Liver (tissue), 3 donors: ENCODE measurements at regions not wholly inside any gene's neighbourhood (a gene's known extent, or its start where the extent isn't known, plus 50 kb on each side); places are given as distances from the start of the nearest gene placed in this dataset.

Source experiments
- CTCF ChIP-seq: fragments of 150-350 bp; IDR thresholded peaks from 2 replicates; pipeline ENCODE4 v1.5.1; 2017; ENCODE audit warnings: improper control_type of control experiment, low read depth, low read length; ENCODE audit not compliant: missing input control
- FOXA1 ChIP-seq: IDR thresholded peaks from 2 replicates; pipeline ENCODE4 v1.6.1; 2016; ENCODE audit warnings: antibody characterized with exemption
- GABPA ChIP-seq, 2 donors: IDR thresholded peaks in 1 of 2; conservative IDR thresholded peaks in 1 of 2; 2 replicates each; pipeline ENCODE4 v1.6.1; 2016; ENCODE audit warnings: antibody characterized with exemption in 2 of 2, mild to moderate bottlenecking in 1 of 2, moderate library complexity in 1 of 2
- JUND ChIP-seq, 2 donors: IDR thresholded peaks; 2 replicates each; pipeline ENCODE4 v1.6.1; 2016; ENCODE audit warnings: antibody characterized with exemption in 2 of 2
- RAD21 ChIP-seq, 2 donors: IDR thresholded peaks; 2 replicates each; pipeline ENCODE4 v1.6.1; 2016; ENCODE audit warnings: antibody characterized with exemption in 2 of 2, mild to moderate bottlenecking in 2 of 2
- YY1 ChIP-seq: IDR thresholded peaks from 2 replicates; pipeline ENCODE4 v1.6.1; 2016; ENCODE audit warnings: antibody characterized with exemption, mild to moderate bottlenecking
- TF ChIP-seq, protein P1 (sequence below): IDR thresholded peaks from 2 replicates; pipeline ENCODE4 v1.6.1; 2016; ENCODE audit warnings: antibody characterized with exemption
- TF ChIP-seq, protein P2 (sequence below): IDR thresholded peaks from 2 replicates; pipeline ENCODE4 v1.6.1; 2016; ENCODE audit warnings: antibody characterized with exemption, mild to moderate bottlenecking
- donor health status: healthy.
- donor health status: healthy.

DNA sequence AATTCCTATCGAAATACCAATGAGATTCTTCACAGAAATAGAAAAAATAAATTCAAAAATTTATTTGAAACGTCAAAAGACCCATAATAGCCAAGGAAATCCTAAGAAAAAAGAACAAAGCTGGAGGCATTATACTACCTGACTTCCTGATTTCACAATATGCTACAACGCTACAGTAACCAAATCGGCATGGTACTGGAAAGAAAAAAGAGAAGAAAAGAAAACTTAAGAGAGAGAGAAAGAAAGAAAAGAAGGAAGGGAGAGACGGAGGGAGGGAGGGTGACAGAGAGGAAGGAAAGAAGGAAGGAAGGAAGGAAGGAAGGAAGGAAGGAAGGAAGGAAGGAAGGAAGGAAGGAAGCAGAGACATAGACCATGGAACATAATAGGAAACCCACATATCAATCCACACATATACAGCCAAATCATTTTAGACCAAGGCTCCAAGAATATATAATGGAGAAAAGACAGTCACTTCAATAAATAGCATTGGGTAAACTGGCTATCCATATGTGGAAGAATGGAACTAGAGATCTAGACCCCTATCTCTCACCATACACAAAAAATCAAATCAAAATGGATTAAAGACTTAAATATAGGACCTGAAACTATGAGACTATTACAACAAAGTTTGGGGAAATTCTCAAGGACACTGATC is 118.6 kb upstream of the CNTN4 start:
- TF ChIP-seq CTCF (no peak), RAD21 (IDR thresholded peaks at IDR 0.05) (no peak), FOXA1 (no peak), GABPA (IDR thresholded peaks at IDR 0.05 in 1 of 2, conservative IDR thresholded peaks at IDR 0.05 in 1 of 2) (no peak), YY1 (no peak), JUND (IDR thresholded peaks at IDR 0.05) (no peak)
- TF ChIP-seq, protein P1, sequence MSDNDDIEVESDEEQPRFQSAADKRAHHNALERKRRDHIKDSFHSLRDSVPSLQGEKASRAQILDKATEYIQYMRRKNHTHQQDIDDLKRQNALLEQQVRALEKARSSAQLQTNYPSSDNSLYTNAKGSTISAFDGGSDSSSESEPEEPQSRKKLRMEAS, result no peak
- TF ChIP-seq, protein P2, sequence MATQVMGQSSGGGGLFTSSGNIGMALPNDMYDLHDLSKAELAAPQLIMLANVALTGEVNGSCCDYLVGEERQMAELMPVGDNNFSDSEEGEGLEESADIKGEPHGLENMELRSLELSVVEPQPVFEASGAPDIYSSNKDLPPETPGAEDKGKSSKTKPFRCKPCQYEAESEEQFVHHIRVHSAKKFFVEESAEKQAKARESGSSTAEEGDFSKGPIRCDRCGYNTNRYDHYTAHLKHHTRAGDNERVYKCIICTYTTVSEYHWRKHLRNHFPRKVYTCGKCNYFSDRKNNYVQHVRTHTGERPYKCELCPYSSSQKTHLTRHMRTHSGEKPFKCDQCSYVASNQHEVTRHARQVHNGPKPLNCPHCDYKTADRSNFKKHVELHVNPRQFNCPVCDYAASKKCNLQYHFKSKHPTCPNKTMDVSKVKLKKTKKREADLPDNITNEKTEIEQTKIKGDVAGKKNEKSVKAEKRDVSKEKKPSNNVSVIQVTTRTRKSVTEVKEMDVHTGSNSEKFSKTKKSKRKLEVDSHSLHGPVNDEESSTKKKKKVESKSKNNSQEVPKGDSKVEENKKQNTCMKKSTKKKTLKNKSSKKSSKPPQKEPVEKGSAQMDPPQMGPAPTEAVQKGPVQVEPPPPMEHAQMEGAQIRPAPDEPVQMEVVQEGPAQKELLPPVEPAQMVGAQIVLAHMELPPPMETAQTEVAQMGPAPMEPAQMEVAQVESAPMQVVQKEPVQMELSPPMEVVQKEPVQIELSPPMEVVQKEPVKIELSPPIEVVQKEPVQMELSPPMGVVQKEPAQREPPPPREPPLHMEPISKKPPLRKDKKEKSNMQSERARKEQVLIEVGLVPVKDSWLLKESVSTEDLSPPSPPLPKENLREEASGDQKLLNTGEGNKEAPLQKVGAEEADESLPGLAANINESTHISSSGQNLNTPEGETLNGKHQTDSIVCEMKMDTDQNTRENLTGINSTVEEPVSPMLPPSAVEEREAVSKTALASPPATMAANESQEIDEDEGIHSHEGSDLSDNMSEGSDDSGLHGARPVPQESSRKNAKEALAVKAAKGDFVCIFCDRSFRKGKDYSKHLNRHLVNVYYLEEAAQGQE, result no peak
